Activated CD4-positive, CD25-positive, alpha-beta regulatory T cell treated with anti-CD3 and anti-CD28 coated beads, Interleukin-2, amount 50 U/mL, for 72 hours (primary cell): ENCODE measurements at regions not wholly inside any gene's neighbourhood (a gene's known extent, or its start where the extent isn't known, plus 50 kb on each side); places are given as distances from the start of the nearest gene placed in this dataset.

Experiments
- DNase-seq: peaks from one replicate; pipeline ENCODE4 v3.0.0; 2021

DNA sequence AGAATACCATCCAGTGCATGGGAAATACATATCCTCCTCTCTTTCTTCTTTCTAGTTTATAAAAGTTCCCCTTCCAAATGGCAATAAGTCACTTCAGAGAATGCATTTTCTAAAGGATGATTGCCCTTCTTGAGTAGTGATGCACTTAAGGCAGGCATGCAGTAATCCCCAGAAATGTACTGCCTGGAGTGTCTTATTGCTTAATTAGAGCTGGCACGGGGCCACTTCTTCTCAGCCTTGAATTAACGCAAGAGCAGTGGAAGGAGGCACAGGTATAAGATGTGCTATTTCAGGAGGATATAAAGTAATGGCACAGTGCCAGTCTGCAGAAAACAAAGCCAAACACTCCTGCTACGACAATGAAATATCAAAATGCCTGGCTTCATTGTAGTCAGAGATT lies 371.4 kb upstream of the FAM241A start:
- no peak for DNase-seq

- DNase-seq = no peak
Measured at GRCh38 chr4:111775556-111776297, 369.5 kb upstream of the FAM241A start.

- no peak for DNase-seq
Measured at GRCh38 chr4:111776561-111776960, 368.7 kb upstream of the FAM241A start.

- DNase-seq = no peak
Measured at GRCh38 chr4:111778543-111778942, 366.7 kb upstream of the FAM241A start.

DNA sequence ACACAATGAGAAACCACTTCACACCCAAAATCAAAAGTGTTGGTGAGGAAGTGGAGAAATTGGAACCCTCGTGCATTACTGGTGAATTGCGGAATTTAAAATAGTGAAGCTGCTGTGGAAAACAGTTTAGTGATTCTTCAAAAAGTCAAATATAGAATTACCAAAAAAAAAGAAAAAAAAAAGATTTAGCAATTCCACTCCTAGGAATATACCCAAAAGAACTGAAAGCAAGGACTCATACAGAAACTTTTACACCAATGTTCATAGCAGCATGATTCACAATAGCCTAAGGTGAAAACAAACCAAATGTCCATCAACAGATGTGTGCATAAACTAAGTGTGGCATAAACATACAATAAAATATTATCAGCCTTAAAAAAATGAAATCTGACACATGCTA lies 364.3 kb upstream of the FAM241A start:
- DNase-seq = no peak

DNA sequence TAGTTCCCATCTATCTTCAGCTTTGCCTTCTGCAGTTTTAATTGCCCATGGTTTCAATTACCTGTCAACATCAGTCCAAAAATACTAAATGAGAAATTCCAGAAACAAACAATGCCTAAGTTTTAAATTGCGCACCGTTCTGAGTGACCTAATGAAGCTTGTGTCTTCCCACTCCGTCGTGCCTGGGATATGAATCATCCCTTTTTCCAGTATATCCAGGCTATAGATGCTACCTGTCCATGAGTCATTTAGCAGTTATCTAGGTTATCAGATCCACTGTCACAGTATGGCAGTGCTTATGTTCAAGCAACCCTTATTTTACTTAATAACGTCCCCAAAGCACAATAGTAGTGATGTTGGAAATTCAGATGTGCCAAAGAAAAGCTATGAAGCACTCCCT lies 363.6 kb upstream of the FAM241A start:
- no peak for DNase-seq

DNA sequence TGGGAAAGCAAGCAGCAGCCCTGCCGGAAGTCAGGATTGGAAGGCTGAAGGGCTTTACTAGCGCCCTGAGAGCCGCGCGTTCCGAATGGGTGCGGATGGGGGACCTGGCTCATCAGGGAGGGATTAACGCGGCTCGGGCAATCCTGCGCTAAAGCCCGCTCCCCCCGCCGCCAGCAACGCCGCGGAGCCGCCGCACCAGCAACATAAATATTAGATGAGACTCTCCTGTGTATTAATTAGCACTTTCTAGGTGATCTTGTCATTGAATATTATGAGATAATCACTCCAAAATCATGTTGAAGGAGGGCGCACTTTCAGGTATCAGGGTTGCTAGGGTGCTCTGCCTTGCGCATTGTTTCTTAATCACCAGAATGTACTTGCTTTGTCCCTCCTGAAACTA lies 357.2 kb upstream of the FAM241A start:
- DNase-seq = no peak

DNA sequence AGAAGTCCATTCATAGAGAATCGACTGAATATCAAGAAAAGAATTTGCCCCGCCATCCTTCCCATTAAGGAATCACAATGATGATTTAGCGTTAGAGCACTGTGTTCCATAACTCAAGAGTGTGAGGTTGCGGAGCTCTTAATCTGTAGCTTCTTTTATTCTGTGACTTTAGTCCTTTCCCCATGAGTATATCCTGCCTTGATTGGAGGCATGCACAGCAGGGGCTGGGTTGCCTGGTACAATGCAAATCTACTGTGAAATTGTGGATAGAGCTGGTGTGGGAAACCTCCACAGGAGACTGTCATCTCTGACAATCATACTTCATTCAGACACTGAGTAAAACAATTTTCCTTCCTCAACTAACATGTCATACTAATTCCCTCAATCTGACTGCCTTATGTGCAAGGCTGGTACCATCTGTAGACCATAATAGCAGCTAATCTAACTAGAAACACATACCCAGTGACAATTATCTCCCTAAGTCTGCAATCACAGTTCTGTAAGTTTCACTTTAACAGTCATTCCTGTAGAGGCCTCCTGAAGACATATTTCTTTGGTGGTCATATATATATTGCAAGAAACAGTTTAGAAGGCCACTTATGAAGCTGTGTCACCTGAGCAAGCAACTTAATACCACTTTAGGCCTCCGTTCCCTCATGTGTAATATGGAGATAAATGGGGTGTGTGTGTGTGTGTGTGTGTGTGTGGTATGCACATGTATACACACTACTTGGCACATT lies 355.2 kb upstream of the FAM241A start:
- no peak for DNase-seq

DNA sequence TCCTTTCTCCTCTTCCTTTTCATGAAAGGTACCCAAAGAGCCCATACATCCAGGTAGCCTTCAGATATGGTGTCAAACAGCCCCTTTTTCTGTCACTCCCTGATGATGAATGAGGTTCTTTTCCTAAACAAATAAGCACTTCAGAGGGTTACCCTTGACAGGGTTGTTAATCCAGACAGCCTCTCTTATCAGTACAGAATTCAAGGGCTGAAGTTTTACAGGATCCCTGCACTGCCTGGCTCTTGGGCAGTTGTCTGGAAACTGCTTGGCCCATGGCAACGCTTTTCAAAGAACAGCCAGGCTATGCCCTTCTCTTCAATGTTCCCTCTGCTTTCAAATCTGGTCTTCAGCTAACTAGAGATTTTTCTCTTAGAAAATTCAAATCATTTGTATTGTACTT lies 352.6 kb upstream of the FAM241A start:
- DNase-seq = no peak

DNA sequence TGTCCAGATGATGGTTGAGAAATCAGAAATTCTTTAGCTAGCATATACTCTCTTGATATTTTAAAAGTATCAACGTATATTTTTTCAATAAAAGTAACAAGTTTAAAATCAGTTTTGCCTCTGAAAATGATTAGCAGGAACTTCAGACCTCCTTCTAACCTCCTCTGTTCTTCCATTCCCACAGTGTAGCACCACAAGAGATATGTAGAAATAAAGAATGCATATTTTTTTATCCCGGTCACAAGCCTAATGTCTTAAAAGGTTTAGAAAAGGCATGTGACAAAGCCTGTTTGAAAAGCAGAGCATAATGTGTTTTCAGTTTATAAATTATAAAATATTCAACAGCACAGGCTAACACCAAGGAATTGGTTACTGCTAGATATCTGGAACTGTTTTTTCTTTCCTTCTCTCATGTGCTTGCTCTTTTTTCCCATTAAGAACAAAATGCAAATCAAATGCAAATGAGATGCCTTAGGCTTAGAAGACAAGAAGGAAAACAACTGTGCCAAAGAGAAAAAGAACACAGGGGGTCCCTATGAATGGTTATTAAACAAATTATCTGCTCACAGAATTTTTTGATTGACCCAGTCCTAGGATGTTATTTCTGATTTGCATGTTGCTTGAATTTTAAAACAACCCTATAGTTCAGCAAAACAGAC lies 351.7 kb upstream of the FAM241A start:
- DNase-seq = no peak

DNA sequence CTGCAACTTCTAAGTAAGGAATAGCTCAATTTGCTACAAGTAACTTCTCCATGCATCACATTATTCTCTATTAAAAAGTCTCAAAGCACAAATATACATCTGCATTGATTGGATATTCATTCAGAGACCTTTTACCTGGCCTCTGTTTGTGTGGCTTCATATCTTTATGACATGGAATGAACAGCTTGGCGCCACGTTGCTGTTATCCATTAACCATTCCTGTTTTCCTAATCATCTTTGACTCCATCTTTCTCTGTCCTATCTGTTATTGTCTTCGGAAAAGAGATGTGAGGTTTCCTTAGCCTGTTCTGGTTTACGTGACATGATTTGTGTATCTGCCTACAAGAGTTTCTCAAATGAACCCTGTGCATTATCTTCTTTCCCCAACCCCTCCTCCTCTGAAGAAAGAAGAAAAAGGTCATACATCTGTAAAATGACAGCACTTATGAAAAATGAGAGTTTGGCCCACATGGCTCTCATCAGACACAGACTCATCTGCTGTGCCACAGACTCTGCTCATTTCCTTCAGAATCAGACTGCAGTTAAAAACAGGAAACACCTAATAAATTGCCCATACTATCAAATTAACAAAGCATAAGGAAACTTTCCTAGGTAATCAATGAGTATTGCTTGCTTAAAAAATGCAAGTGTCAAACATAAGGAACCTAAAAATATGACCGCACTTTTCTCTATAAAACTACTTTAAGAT lies 347.6 kb upstream of the FAM241A start:
- no peak for DNase-seq

DNA sequence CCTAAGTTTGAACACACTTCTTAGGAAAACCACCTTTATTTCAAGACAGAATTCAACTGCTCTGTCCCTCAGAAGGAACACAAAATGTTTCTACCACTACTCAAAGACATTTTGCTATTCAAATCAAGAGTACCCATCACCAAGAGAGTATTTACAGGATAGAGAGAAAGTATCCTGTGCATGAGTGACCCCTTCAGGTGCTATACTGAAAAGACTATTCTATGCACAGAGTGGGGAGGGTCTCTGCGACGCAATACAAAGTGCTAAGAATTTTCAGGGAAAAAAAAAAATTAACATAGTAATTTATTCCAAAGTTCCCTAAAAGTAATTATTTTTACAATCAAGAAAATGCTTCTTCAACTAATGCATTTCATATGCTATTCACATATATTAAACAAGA lies 346.4 kb upstream of the FAM241A start:
- DNase-seq = no peak

DNA sequence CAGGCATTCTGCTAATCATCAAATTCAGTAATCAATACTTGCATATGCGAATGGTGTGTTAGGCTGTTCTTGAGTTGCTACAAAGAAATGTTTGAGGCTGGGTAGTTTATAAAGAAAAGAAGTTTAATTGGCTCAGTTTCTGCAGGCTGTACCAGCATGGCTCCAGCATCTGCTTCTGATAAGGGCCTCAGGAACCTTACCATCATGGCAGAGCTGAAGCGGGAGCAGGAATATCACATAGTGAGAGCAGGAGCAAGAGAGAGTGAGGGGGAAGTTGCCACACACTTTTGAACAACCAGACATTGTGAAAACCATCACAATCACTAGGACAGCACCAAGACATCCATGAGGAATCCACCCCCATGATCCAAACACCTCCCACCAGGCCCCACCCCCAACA lies 344.7 kb upstream of the FAM241A start:
- no peak for DNase-seq

GRCh38 chr4:111802191-111802590 lies 343.1 kb upstream of the FAM241A start:
- no peak for DNase-seq

DNA sequence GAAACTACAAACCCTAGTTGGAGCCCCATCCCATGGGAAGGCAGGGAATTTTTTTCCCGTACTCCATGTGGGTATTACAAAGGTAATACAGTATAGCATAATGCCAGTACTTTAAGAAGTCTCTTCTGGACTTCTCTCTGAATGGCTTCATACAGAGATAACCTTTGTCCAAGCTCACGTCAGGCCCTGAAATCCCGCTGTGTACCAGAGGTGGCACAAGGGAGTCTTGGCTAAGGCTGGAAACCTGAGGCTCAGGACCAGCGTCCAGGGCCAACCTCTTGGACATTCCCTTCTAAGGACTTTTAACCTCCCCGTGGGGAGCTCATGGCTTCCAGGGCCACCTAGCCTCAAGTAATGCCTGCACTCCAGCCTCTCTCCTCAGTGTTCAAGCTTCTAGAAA lies 338.9 kb upstream of the FAM241A start:
- DNase-seq = no peak

DNA sequence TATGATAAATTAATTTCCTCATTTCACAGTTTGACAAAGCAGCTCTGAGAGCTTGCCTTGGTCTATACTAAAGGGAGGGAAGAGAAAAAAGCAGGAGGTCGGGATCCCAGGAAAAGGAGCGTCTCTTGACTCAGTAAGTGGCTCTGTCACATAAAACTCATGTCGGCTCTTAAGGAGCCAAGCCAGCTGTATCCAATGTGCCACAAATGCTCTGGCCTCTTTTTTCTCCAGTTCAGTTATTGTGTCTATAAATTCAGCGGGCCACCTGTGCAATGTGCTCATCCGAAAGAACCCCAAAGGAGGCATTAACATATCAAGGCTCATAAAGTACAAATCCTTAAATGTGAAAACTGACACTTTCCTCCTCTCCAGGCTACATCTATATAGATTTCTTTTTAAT lies 337.7 kb upstream of the FAM241A start:
- DNase-seq = no peak

DNA sequence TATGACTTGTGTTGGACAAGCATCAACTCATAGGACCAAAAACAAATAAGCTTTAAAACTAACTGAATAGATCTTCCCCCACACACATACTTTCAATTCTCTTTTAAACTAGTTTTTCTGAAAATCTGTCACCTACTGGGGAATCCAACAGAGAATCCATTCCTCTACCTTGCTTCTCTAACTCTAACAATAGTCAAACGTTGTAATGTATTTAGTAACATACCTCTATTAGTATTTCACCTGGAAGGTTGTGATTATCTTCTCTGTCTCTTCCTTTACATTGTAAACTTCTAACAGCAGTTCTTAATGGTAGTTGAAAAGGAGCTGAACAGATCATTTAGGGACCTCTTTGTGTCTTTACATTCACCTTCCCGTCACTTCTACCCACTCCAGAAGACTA lies 337.1 kb upstream of the FAM241A start:
- DNase-seq = no peak

- no peak for DNase-seq
Measured at GRCh38 chr4:111811661-111812060, 333.6 kb upstream of the FAM241A start.

- no peak for DNase-seq
Measured at GRCh38 chr4:111812114-111812513, 333.1 kb upstream of the FAM241A start.

DNA sequence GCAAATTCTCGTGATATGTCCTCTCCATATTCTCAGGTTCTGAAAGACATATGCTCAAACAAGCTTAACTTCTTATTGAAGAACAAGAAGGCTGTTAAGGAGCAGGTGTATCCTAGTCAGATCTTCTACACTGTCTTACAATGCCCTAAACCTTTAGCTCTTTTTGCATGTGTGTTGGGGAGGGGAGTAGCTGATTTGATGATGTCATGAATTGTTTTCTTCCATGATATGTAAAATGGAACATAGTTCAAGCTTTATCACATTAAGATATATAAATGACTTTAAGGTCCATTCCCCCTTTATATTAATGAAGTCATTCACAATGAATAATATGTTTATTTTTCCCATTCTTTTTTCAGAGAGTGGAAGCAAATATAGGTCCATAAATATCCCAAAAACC lies 332.5 kb upstream of the FAM241A start:
- no peak for DNase-seq

DNA sequence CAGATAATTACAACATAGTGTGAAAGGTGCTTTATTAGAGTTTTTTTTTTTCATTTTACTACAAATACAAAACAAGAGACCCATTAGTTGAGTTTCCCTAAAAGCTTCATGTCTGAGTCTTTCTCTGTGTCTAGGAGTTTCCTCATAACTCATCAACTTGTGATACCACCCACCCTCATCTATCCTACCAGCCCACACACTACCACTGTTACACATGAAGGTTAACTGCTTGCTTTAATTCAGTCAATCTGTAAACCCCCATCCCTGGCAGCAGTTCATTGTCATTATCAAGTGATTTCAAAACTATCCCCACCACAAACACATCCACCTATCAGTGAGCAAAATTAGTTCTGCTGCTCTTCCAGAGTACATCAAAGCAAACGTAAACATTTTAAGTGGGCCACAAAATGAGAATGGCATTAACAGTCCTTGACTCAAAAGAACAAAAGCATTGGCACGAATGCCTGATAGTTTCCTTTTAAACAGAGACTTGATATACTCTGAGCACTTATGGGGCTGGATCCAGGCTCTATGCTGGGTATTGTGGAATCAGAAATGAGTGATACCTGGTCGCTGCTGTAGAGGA lies 331.6 kb upstream of the FAM241A start:
- no peak for DNase-seq

GRCh38 chr4:111814961-111815360 lies 330.3 kb upstream of the FAM241A start:
- DNase-seq = no peak

DNA sequence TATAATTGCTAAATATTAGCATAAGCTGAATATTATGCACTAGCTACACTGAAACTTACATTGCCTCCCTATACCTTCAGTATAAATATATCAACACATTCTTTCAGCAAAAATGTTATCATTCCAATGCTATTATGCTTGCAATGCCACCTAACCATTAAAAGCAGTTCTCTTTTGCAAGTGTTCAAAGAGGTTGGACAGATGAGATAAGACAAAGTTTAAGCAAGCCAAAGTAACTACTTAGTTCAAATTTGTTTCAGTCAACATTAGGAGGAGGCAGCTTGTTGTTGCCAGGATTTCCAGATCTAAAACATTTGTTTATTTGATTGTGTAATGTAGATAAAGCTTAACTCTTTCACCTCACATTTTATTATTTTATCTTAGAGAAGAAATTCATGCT lies 323.9 kb upstream of the FAM241A start:
- no peak for DNase-seq
